Muscle layer of colon (tissue), 2 donors: ENCODE measurements at regions not wholly inside any gene's neighbourhood (a gene's known extent, or its start where the extent isn't known, plus 50 kb on each side); places are given as distances from the start of the nearest gene placed in this dataset.

Source experiments
- H3K27ac ChIP-seq: one replicate; pipeline ENCODE4 v1.7.0; 2013; ENCODE audit warnings: low read depth, mild to moderate bottlenecking, low read length, moderate library complexity
- H3K27me3 ChIP-seq, 2 donors: one replicate each; pipeline ENCODE4 v1.7.0; 2013; ENCODE audit warnings: low read length in 2 of 2, mild to moderate bottlenecking in 2 of 2; ENCODE audit not compliant: insufficient read depth in 2 of 2, control insufficient read depth in 1 of 2
- H3K36me3 ChIP-seq: one replicate; pipeline ENCODE4 v1.7.0; 2013; ENCODE audit warnings: mild to moderate bottlenecking, low read length; ENCODE audit not compliant: insufficient read depth
- H3K4me1 ChIP-seq: one replicate; pipeline ENCODE4 v1.7.0; 2013; ENCODE audit warnings: mild to moderate bottlenecking, low read length; ENCODE audit not compliant: insufficient read depth
- H3K4me3 ChIP-seq, 2 donors: one replicate each; pipeline ENCODE4 v1.7.0; 2013; ENCODE audit warnings: low read length in 2 of 2, low read depth in 1 of 2, mild to moderate bottlenecking in 1 of 2, moderate library complexity in 1 of 2
- H3K9ac ChIP-seq: one replicate; pipeline ENCODE4 v1.7.0; 2013; ENCODE audit warnings: low read length
- H3K9me3 ChIP-seq: one replicate; pipeline ENCODE4 v1.7.0; 2013; ENCODE audit warnings: mild to moderate bottlenecking, low read length
- donor health status: abdominal sarcoma.
- donor health status: Adenocarcinoma of cecum.

DNA sequence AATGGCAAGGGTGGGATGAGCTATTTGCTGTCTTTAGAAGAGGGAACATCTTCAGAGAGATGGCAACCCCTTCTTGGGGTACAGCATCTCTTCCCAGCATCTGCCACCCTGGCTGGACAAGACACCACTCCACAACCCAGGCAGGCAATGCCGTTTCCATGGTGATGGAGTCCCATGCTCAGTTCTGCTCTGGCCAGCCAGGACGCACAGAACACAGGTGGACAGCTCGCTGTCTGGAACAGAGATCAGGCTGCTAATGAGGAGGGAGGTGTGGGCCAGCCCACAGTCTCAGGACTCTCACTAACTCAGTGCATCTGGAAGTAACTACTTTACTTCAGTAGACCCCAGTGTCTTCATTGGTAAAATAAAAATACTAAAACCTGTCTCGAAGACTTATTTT, 321.0 kb upstream of the CPEB2 start:
- Histone ChIP-seq H3K9ac (no peak overlapping the region), H3K4me3 (no peak overlapping the region), H3K9me3 (no peaks in the 10 kb centered on the region), H3K4me1 (no peaks in the 10 kb centered on the region), H3K36me3 (no peaks in the 10 kb centered on the region), H3K27ac (no peak overlapping the region), H3K27me3 (no peaks in the 10 kb centered on the region)

DNA sequence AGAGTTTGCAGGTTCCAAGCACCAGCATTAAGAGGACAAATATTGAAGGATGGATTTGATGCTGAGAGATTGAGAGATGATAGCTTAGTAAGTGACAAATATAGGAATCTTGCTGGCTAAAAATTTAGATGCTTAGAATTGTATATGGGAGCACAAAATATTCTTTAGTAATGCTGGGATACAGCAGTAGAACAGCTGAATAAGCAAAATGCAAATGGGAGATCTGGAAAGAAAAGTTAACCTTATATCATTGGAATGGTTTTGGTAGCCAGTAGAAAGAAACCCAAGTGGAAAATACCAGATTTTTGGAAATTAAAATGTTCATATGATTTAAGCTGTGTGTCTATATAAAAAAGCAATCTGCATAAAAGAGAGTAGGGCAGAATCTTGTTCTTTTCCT, 308.6 kb upstream of the CPEB2 start:
- Histone ChIP-seq H3K9ac (no peak overlapping the region), H3K27ac (no peak overlapping the region), H3K27me3 (no peaks in the 10 kb centered on the region), H3K4me1 (no peaks in the 10 kb centered on the region), H3K36me3 (no peaks in the 10 kb centered on the region), H3K4me3 (no peak overlapping the region), H3K9me3 (no peaks in the 10 kb centered on the region)

DNA sequence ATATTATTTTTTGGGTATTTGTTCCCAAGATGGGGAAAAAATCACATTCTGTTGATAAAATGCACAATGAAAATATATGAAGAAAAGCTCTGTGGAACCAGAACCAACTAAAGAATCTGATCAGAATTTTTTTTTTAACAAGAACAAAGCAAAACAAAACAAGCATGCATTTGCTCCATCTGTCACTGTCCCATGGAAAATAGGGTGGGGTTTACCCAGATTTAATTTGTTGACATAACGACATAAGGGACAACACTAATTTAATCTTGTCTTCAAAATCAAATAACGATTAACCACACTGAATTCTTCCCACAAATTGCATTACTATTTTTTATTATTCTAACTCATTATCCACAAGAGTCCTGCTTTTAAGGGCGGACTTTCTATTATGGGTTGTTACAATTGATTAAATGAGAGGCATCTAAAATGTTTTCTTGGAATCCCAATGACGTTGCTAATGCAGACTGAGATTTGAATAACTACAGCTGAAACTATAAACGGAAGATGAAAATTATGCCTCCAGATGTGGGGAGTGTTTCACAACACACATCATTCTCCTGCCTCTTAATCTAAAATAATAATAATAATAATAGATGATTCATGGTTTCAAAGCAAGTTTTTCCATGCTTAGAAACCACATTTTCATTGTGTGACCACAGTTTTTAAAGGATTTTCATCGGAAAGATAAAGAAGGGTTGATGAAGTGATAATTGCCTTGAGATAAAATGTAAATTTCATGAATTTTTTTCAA, 307.0 kb upstream of the CPEB2 start:
- Histone ChIP-seq H3K4me3 (no peak overlapping the region), H3K9me3 (no peaks in the 10 kb centered on the region), H3K9ac (no peak overlapping the region), H3K36me3 (no peaks in the 10 kb centered on the region), H3K27ac (no peak overlapping the region), H3K4me1 (no peaks in the 10 kb centered on the region), H3K27me3 (no peaks in the 10 kb centered on the region)

DNA sequence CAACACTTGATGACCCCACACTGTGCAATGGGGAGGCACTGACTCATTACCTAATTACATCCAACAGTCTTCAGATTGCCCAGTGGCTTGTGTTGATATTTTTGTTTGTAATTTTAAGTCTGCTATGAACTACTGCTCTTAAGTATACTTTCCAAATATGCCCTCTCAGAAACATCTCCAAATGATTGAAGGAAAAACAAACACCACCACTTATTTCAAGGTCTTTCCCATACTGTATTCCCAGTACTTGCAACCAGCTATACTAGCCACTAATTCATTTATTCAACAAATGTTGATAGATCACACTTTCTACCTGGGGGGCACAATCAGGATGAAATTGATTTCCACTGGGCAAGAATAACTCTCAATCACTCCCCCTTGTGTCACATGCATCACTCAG, 302.2 kb upstream of the CPEB2 start:
- H3K4me3 ChIP-seq: no peak overlapping the region
- no peaks in the 10 kb centered on the region for H3K36me3 ChIP-seq
- no peaks in the 10 kb centered on the region for H3K27me3 ChIP-seq
- H3K27ac ChIP-seq: no peak overlapping the region
- no peaks in the 10 kb centered on the region for H3K9me3 ChIP-seq
- no peak overlapping the region for H3K9ac ChIP-seq
- H3K4me1 ChIP-seq: peaks cover 9% of the 10 kb centered on the region

DNA sequence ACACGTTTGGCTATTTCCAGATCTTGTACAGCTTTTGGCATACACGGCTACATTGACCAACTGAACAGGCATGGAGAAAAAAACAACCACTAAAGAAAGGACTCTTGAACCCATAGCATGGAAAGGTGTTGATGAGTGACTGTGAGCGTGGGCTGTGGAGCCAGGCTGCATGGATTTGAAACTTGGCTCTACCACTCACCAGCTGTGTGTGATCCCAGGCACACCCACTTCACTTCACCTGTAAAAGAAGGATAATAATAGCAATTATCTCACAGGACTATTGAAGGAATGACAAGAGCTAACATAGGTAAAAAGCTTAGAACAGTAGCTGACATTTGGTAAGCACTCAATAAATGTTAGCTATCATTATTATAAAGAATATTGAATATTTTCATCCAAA, 301.7 kb upstream of the CPEB2 start:
- H3K36me3 ChIP-seq: no peaks in the 10 kb centered on the region
- no peaks in the 10 kb centered on the region for H3K27me3 ChIP-seq
- H3K27ac ChIP-seq: no peak overlapping the region
- no peaks in the 10 kb centered on the region for H3K9me3 ChIP-seq
- no peak overlapping the region for H3K4me3 ChIP-seq
- no peak overlapping the region for H3K9ac ChIP-seq
- H3K4me1 ChIP-seq: peaks cover 9% of the 10 kb centered on the region

DNA sequence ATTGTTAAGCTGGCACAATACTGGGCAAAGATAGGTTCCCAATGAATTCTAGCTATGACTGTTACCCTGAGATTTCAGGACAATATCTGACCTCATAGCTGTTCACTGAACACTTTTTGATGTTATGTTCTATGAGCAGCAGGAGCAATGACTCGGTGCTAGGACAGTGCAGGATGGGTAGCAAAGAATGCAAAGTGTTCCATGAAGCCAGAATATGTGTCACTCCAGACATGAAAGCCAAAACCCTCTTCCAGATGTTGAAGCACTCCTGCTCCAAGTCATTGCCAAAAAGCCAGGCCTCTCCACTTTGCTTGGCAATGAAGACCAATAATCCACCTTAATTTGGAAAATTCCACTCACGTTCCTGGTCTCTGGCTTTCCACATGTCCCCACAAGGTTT, 300.9 kb upstream of the CPEB2 start:
- Histone ChIP-seq H3K9me3 (no peaks in the 10 kb centered on the region), H3K27me3 (no peaks in the 10 kb centered on the region), H3K4me3 (no peak overlapping the region), H3K9ac (no peak overlapping the region), H3K4me1 (peaks cover 9% of the 10 kb centered on the region), H3K27ac (no peak overlapping the region), H3K36me3 (no peaks in the 10 kb centered on the region)

DNA sequence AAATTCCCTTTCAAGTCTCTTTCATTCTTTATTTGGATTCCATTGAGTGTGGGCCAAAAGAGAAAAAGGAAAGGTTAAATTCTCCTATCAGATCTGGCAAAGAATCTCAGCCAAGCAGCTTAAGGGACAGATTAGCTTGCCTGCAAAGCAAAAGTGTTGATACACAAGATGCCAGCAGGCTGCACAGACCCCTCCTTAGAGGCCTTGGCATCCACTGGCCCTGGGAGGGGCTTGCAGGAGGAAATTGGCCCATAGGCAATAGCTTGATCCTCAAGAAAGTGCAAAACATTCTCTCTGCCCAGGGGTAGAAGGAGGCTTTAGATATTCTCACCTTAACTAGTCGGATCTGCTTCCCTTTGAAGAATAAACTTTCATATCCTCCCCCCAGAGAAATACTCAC, 300.4 kb upstream of the CPEB2 start:
- Histone ChIP-seq H3K36me3 (no peaks in the 10 kb centered on the region), H3K27ac (no peak overlapping the region), H3K9me3 (no peaks in the 10 kb centered on the region), H3K4me3 (no peak overlapping the region), H3K4me1 (peaks cover 9% of the 10 kb centered on the region), H3K9ac (no peak overlapping the region), H3K27me3 (no peaks in the 10 kb centered on the region)

DNA sequence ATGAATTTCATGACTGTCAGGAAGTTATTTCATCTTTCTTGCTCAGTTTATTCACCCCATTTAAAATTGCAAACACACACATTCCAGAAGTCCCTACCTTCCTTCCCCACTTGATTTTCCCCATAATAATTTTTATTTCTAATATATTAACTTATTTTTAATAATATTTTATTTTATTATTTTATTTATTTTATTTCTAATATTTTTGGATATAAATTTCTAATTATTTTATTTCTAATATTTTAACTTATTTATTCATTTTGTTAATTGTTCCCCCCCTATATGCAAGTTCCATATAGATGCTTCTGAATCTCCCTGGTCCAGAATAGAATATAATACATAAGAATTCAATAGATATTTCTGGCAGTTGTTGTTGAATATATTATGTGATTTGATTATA, 293.7 kb upstream of the CPEB2 start:
- Histone ChIP-seq H3K36me3 (no peaks in the 10 kb centered on the region), H3K4me1 (no peaks in the 10 kb centered on the region), H3K27me3 (no peaks in the 10 kb centered on the region), H3K9me3 (no peaks in the 10 kb centered on the region), H3K9ac (no peak overlapping the region), H3K27ac (no peak overlapping the region), H3K4me3 (no peak overlapping the region)

DNA sequence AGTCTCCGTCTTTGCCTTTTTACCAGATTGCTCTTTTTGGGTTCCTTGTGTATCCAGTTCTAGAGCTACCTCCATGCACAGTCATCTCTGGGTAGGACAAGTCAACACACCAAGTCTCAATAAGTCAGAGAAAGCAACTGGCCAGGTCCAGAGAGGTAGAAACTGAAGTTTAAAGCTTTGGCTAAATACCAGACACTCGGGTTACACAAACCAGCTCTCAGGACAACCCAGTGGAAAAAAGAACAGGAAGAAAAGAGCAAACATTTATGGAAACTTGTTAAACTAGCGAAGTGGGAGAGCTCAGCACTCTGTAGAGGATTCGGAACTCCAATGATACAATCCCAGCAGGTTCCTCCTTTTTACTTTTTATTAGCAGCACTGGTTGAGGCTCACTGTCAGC, 291.0 kb upstream of the CPEB2 start:
- Histone ChIP-seq H3K36me3 (no peaks in the 10 kb centered on the region), H3K9me3 (no peaks in the 10 kb centered on the region), H3K9ac (no peak overlapping the region), H3K27me3 (no peaks in the 10 kb centered on the region), H3K4me1 (no peaks in the 10 kb centered on the region), H3K27ac (no peak overlapping the region), H3K4me3 (no peak overlapping the region)

DNA sequence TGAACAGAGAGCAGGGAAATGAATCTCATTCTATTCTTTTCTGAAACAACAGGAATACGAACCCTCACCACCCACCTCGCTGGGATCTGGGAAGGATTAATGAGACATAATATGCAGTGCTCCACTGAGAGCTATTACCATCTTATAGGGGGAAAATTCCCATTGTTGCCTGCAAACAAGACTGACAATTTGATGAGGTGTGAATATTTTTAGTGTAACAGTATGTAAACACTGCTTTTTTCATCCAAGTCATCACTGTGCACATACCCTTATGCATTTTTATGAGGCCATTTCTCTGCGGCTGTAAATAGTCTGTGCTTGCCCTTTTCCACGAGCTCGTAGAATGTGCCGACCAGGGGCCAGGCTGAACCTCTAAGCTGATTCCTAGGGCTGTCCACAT, 285.6 kb upstream of the CPEB2 start:
- no peak overlapping the region for H3K9ac ChIP-seq
- no peaks in the 10 kb centered on the region for H3K36me3 ChIP-seq
- peaks cover 7% of the 10 kb centered on the region for H3K4me1 ChIP-seq
- H3K9me3 ChIP-seq: no peaks in the 10 kb centered on the region
- H3K27ac ChIP-seq: no peak overlapping the region
- no peaks in the 10 kb centered on the region for H3K27me3 ChIP-seq
- no peak overlapping the region for H3K4me3 ChIP-seq

DNA sequence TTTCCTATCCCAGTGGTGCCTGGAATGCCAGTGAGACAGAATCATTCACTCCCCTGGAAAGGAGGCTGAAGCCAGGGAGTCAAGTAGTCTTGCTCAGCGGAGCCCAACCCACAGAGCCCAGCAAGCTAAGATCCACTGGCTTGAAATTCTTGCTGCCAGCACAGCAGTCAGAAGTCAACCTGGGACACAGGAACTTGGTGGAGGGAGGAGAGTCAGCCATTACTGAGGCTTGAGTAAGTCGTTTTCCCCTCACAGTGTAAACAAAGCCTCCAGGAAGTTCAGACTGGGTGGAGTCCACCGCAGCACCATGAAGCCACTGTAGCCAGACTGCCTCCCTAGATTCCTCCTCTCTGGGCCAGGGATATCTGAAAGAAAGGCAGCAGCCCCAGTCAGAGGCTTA, 283.2 kb upstream of the CPEB2 start:
- no peak overlapping the region for H3K27ac ChIP-seq
- peaks cover 7% of the 10 kb centered on the region for H3K4me1 ChIP-seq
- no peaks in the 10 kb centered on the region for H3K9me3 ChIP-seq
- no peak overlapping the region for H3K9ac ChIP-seq
- no peaks in the 10 kb centered on the region for H3K36me3 ChIP-seq
- H3K27me3 ChIP-seq: no peaks in the 10 kb centered on the region
- no peak overlapping the region for H3K4me3 ChIP-seq

DNA sequence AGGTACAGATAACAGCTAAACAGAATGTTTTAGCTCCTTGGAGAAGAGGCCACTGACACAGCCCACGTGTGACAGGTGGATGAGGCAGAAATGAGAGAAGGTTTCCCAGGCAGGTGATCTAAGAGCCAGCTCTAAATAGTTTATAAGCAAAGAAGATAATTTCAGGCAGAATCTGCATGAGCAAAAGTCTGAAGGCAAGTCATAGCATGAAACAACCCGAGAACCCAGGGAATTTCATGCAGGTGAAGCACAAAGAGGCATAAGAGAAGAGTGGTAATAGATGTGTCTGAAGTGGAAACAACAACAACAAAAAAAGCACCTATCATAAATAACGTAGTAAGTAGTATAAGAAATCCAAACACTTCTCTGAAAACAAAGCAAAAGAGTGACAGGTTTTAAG, 275.8 kb upstream of the CPEB2 start:
- Histone ChIP-seq H3K9me3 (no peaks in the 10 kb centered on the region), H3K27me3 (no peaks in the 10 kb centered on the region), H3K4me1 (no peaks in the 10 kb centered on the region), H3K27ac (no peak overlapping the region), H3K9ac (no peak overlapping the region), H3K36me3 (no peaks in the 10 kb centered on the region), H3K4me3 (no peak overlapping the region)
